Pons (tissue), 1 donor: ENCODE measurements at regions not wholly inside any gene's neighbourhood (a gene's known extent, or its start where the extent isn't known, plus 50 kb on each side); places are given as distances from the start of the nearest gene placed in this dataset.

ENCODE experiments used
- DNase-seq: peaks from one replicate; pipeline ENCODE4 v3.0.0-alpha.2; 2016; ENCODE audit warnings: low spot score

GRCh38 chr3:23644099-23644498 is 161.7 kb upstream of the UBE2E1 start:
- no peak for DNase-seq

- DNase-seq: no peak
These were observed 161.1 kb upstream of the UBE2E1 start for GRCh38 chr3:23644676-23645075.

- DNase-seq: no peak
These were observed 160.1 kb upstream of the UBE2E1 start for GRCh38 chr3:23645533-23646183.

- DNase-seq: no peak
These were observed 159.4 kb upstream of the UBE2E1 start for GRCh38 chr3:23646184-23646920.

- no peak for DNase-seq
These were observed 158.0 kb upstream of the UBE2E1 start for GRCh38 chr3:23647706-23648258.

GRCh38 chr3:23648326-23648995 is 157.3 kb upstream of the UBE2E1 start:
- peak; percentile 61 for DNase-seq

GRCh38 chr3:23648996-23649395 is 156.8 kb upstream of the UBE2E1 start:
- no peak for DNase-seq

- no peak for DNase-seq
These were observed 156.3 kb upstream of the UBE2E1 start for GRCh38 chr3:23649448-23649847.

- DNase-seq: no peak
These were observed 155.2 kb upstream of the UBE2E1 start for GRCh38 chr3:23650371-23651140.

- no peak for DNase-seq
These were observed 151.9 kb upstream of the UBE2E1 start for GRCh38 chr3:23653647-23654525.

- DNase-seq: no peak
These were observed 151.2 kb upstream of the UBE2E1 start for GRCh38 chr3:23654571-23654970.

- DNase-seq: no peak
These were observed 150.0 kb upstream of the UBE2E1 start for GRCh38 chr3:23655749-23656148.

- DNase-seq: no peak
These were observed 149.6 kb upstream of the UBE2E1 start for GRCh38 chr3:23656199-23656598.

- no peak for DNase-seq
These were observed 148.9 kb upstream of the UBE2E1 start for GRCh38 chr3:23656821-23657220.

GRCh38 chr3:23657647-23658046 is 148.1 kb upstream of the UBE2E1 start:
- DNase-seq: no peak

- peak; percentile 68 for DNase-seq
These were observed 146.5 kb upstream of the UBE2E1 start for GRCh38 chr3:23659274-23659673.

- DNase-seq: no peak
These were observed 145.8 kb upstream of the UBE2E1 start for GRCh38 chr3:23659840-23660430.

- no peak for DNase-seq
These were observed 143.6 kb upstream of the UBE2E1 start for GRCh38 chr3:23662079-23662617.

- DNase-seq: peak; percentile 18
These were observed 142.5 kb upstream of the UBE2E1 start for GRCh38 chr3:23663246-23663645.

- no peak for DNase-seq
These were observed 142.0 kb upstream of the UBE2E1 start for GRCh38 chr3:23663661-23664186.
